HepG2 (cell line): ENCODE measurements at regions not wholly inside any gene's neighbourhood (a gene's known extent, or its start where the extent isn't known, plus 50 kb on each side); places are given as distances from the start of the nearest gene placed in this dataset.

Experiments used
- ATAC-seq: fragments of 200-7000 bp; cut with Tn5 transposase; 3 replicates; pipeline ENCODE4 v1.9.1; 2020; ENCODE audit warnings: mild to moderate bottlenecking, moderate library complexity
- BruUV-seq: library from RNA; stranded (reverse); fragments of 400-500 nt; replicated peaks from 2 replicates; lab custom pipeline; 2021; lab: Mats Ljungman, UMichigan
- CTCF ChIA-PET: fragments of 300-600 bp; formaldehyde crosslinking; extraction: SDS; loops from one replicate; lab custom pipeline; 2021; ENCODE audit warnings: low total read pairs, inconsistent platforms, low intra/inter-chr PET ratio; lab: Yijun Ruan, JAX
- POLR2A ChIA-PET: fragments of 350-600 bp; sonication (Branson Sonifier 250); formaldehyde crosslinking; loops from one replicate; lab custom pipeline; 2020; ENCODE audit warnings: antibody characterized with exemption, inconsistent platforms; lab: Yijun Ruan, JAX
- DNase-seq: peaks from one replicate; pipeline ENCODE4 v3.0.0-alpha.2; 2015; ENCODE audit warnings: low spot score
- FAIRE-seq: peaks from 3 replicates; lab custom pipeline; 2011; peaks lifted over from hg19 to GRCh38; lab: Jason Lieb, UNC
- H2AFZ ChIP-seq: one replicate; pipeline ENCODE4 v1.6.1; 2011; ENCODE audit warnings: low read length, inconsistent platforms
- H3K27ac ChIP-seq: fragments of 300-600 bp; 3 replicates; pipeline ENCODE4 v1.8.0; 2011; ENCODE audit warnings: mixed run types, mild to moderate bottlenecking, mixed read lengths, low read length, inconsistent platforms; ENCODE audit not compliant: insufficient read depth; ENCODE audit errors: extremely low read length
- H3K27me3 ChIP-seq, 2 experiments: fragments of 200-600 bp in 1 of 2; 2 replicates in 1 of 2; 3 replicates in 1 of 2; pipeline versions ENCODE4 v1.6.0 to v1.8.0; 2011; ENCODE audit warnings: low read length in 2 of 2, mild to moderate bottlenecking in 2 of 2, moderate library complexity in 2 of 2, inconsistent platforms in 1 of 2; ENCODE audit not compliant: insufficient read depth in 2 of 2, control insufficient read depth in 1 of 2
- H3K36me3 ChIP-seq, 2 experiments: fragments of 200-600 bp in 1 of 2; replicated peaks in 1 of 2; 2 replicates in 1 of 2; 3 replicates in 1 of 2; pipeline versions ENCODE4 v1.5.1 to v1.8.0; 2011; ENCODE audit warnings: low read length in 2 of 2, inconsistent platforms in 1 of 2; ENCODE audit not compliant: insufficient read depth in 2 of 2, control insufficient read depth in 1 of 2
- H3K4me1 ChIP-seq: 2 replicates; pipeline ENCODE4 v1.5.1; 2012; ENCODE audit warnings: low read length, inconsistent platforms; ENCODE audit not compliant: insufficient read depth
- H3K4me2 ChIP-seq: 2 replicates; pipeline ENCODE4 v1.6.0; 2011; ENCODE audit warnings: low read depth, low read length, inconsistent platforms
- H3K4me3 ChIP-seq, 3 experiments: fragments of 200-600 bp in 1 of 3; sonication (generic), shearing (Covaris generic) in 1 of 3; replicated peaks in 1 of 3; 2 replicates each; pipeline ENCODE4 v1.5.1; 2011 to 2016; ENCODE audit warnings: low read length in 3 of 3, inconsistent platforms in 2 of 3, low read depth in 2 of 3, mild to moderate bottlenecking in 2 of 3, control low read depth in 1 of 3, mixed read lengths in 1 of 3; ENCODE audit not compliant: insufficient read depth in 1 of 3
- H3K79me2 ChIP-seq: one replicate; pipeline ENCODE4 v1.6.1; 2011; ENCODE audit warnings: low read length, inconsistent platforms; ENCODE audit not compliant: insufficient read depth
- H3K9ac ChIP-seq: 2 replicates; pipeline ENCODE4 v1.6.0; 2011; ENCODE audit warnings: mild to moderate bottlenecking, low read depth, low read length, inconsistent platforms; ENCODE audit not compliant: insufficient read depth
- H3K9me3 ChIP-seq: 2 replicates; pipeline ENCODE4 v1.5.1; 2012; ENCODE audit warnings: mild to moderate bottlenecking, low read length
- H4K20me1 ChIP-seq: 2 replicates; pipeline ENCODE4 v1.6.0; 2011; ENCODE audit warnings: inconsistent platforms, mild to moderate bottlenecking, low read length, moderate library complexity; ENCODE audit not compliant: insufficient read depth
- DBP ChIP-seq: sonication (generic); formaldehyde crosslinking; IDR thresholded peaks from 2 replicates; pipeline ENCODE4 v1.4.0; 2020; ENCODE audit warnings: missing genetic modification reagents; ENCODE audit errors: not compliant biosample characterization
- DRAP1 ChIP-seq: IDR thresholded peaks from 2 replicates; pipeline ENCODE4 v1.6.1; 2016; ENCODE audit warnings: missing genetic modification reagents, missing compliant biosample characterization
- FLYWCH1 ChIP-seq: sonication (generic); formaldehyde crosslinking; IDR thresholded peaks from 2 replicates; pipeline ENCODE4 v1.8.1; 2023; ENCODE audit warnings: mild to moderate bottlenecking, missing genetic modification reagents
- HNRNPUL1 ChIP-seq: fragments of 200-400 bp; formaldehyde crosslinking; IDR thresholded peaks from 2 replicates; pipeline ENCODE4 v1.6.1; 2017; ENCODE audit warnings: low read depth, mild to moderate bottlenecking, low read length, moderate library complexity
- KAT7 ChIP-seq: IDR thresholded peaks from 2 replicates; pipeline ENCODE4 v1.6.1; 2018; ENCODE audit warnings: borderline replicate concordance, missing compliant biosample characterization
- MYC ChIP-seq: sonication (generic); formaldehyde crosslinking; IDR thresholded peaks from 2 replicates; pipeline ENCODE4 v1.9.0; 2021; ENCODE audit warnings: missing genetic modification reagents, borderline replicate concordance
- PAF1 ChIP-seq: IDR thresholded peaks from 2 replicates; pipeline ENCODE4 v1.6.1; 2016; ENCODE audit warnings: missing genetic modification reagents, missing compliant biosample characterization
- PHF20 ChIP-seq: sonication (generic); formaldehyde crosslinking; IDR thresholded peaks from 2 replicates; pipeline ENCODE4 v1.5.0; 2020; ENCODE audit warnings: mild to moderate bottlenecking, missing genetic modification reagents
- SRSF9 ChIP-seq: fragments of 200-400 bp; formaldehyde crosslinking; IDR thresholded peaks from 2 replicates; pipeline ENCODE4 v1.6.1; 2018; ENCODE audit warnings: borderline replicate concordance, mild to moderate bottlenecking, low read depth, low read length; ENCODE audit not compliant: insufficient read depth, poor library complexity, severe bottlenecking
- TFDP2 ChIP-seq: sonication (generic); formaldehyde crosslinking; IDR thresholded peaks from 2 replicates; pipeline ENCODE4 v1.4.0; 2020; ENCODE audit warnings: missing genetic modification reagents
- ZBTB21 ChIP-seq: sonication (generic); formaldehyde crosslinking; IDR thresholded peaks from 2 replicates; pipeline ENCODE4 v1.4.0; 2020; ENCODE audit warnings: missing genetic modification reagents
- ZNF619 ChIP-seq: sonication (generic); formaldehyde crosslinking; IDR thresholded peaks from 2 replicates; pipeline ENCODE4 v1.4.0; 2020; ENCODE audit warnings: mild to moderate bottlenecking, missing genetic modification reagents
- in situ Hi-C: cut with HindIII; loops from 2 replicates; pipeline ENCODE4 v1.10.0; 2017; ENCODE audit warnings: low pct_unique_long_range_greater_than_20kb; ENCODE audit not compliant: extremely low pct_ligation_motif_present
- intact Hi-C: fragments of 100-400 bp; cut with micrococcal nuclease; formaldehyde crosslinking; loops from one replicate; pipeline ENCODE4 v1.10.0; 2022; ENCODE audit not compliant: unreplicated experiment
- TF ChIP-seq, protein P1 (sequence below): sonication (generic); formaldehyde crosslinking; conservative IDR thresholded peaks from 2 replicates; pipeline ENCODE4 v1.4.0; 2020; ENCODE audit warnings: missing genetic modification reagents

- Histone ChIP-seq H3K27ac (no peak overlapping the region), H2AFZ (no peak overlapping the region), H3K27me3 (no peaks in the 10 kb centered on the region), H3K79me2 (no peaks in the 10 kb centered on the region), H3K4me3 (no peak overlapping the region), H3K36me3 (no peaks in the 10 kb centered on the region), H4K20me1 (no peaks in the 10 kb centered on the region), H3K9me3 (peaks cover 25% of the 10 kb centered on the region), H3K4me2 (no peak overlapping the region), H3K4me1 (no peaks in the 10 kb centered on the region), H3K9ac (no peak overlapping the region)
- no TSS peak for BruUV-seq
- no peak for DNase-seq
- no peak for FAIRE-seq
- POLR2A ChIA-PET, result no interaction called here
- CTCF ChIA-PET, result no interaction called here
- intact Hi-C loops (no loop called here), in situ Hi-C loops (no loop called here)
- no peak for TF ChIP-seq PAF1 (CRISPR knock-in tag)
- TF ChIP-seq SRSF9, result no peak
- TF ChIP-seq DRAP1, result no peak
- no peak for TF ChIP-seq ZNF619 (CRISPR knock-in tag)
- TF ChIP-seq KAT7 (CRISPR knock-in tag), result no peak
- TF ChIP-seq MYC (CRISPR knock-in tag), result no peak
- TF ChIP-seq PHF20 (CRISPR knock-in tag), result no peak
- TF ChIP-seq ZBTB21 (CRISPR knock-in tag), result no peak
- TF ChIP-seq DBP, result no peak
- TF ChIP-seq TFDP2 (CRISPR knock-in tag), result no peak
- TF ChIP-seq, protein P1, sequence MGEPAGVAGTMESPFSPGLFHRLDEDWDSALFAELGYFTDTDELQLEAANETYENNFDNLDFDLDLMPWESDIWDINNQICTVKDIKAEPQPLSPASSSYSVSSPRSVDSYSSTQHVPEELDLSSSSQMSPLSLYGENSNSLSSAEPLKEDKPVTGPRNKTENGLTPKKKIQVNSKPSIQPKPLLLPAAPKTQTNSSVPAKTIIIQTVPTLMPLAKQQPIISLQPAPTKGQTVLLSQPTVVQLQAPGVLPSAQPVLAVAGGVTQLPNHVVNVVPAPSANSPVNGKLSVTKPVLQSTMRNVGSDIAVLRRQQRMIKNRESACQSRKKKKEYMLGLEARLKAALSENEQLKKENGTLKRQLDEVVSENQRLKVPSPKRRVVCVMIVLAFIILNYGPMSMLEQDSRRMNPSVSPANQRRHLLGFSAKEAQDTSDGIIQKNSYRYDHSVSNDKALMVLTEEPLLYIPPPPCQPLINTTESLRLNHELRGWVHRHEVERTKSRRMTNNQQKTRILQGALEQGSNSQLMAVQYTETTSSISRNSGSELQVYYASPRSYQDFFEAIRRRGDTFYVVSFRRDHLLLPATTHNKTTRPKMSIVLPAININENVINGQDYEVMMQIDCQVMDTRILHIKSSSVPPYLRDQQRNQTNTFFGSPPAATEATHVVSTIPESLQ (CRISPR knock-in tag), result no peak
- TF ChIP-seq FLYWCH1 (CRISPR knock-in tag), result no peak
- no peak for TF ChIP-seq HNRNPUL1
- no peak for ATAC-seq
Measured at GRCh38 chr12:17818931-17819330, 271.1 kb downstream of the RERGL start.
